Endothelial cell (in vitro differentiated cells): ENCODE measurements at regions not wholly inside any gene's neighbourhood (a gene's known extent, or its start where the extent isn't known, plus 50 kb on each side); places are given as distances from the start of the nearest gene placed in this dataset.
"Not testable (repeated sequence)": the region's sequence is repeated elsewhere in the genome, so short reads cannot be mapped to it uniquely, and the experiment has no call there.

Experiments
- DNase-seq: peaks from one replicate; pipeline ENCODE4 v3.0.0; 2021; ENCODE audit warnings: low spot score
- H3K27ac Mint-ChIP-seq: one replicate; pipeline ENCODE4 v1.8.0; 2021; ENCODE audit warnings: mixed read lengths, inconsistent platforms; ENCODE audit not compliant: unreplicated experiment
- H3K27me3 Mint-ChIP-seq: one replicate; pipeline ENCODE4 v1.8.0; 2021; ENCODE audit warnings: mild to moderate bottlenecking, moderate library complexity, mixed read lengths, inconsistent platforms; ENCODE audit not compliant: unreplicated experiment
- H3K36me3 Mint-ChIP-seq: one replicate; pipeline ENCODE4 v1.8.0; 2021; ENCODE audit warnings: mild to moderate bottlenecking, low read depth, mixed read lengths, inconsistent platforms; ENCODE audit not compliant: unreplicated experiment
- H3K4me1 Mint-ChIP-seq: one replicate; pipeline ENCODE4 v1.8.0; 2021; ENCODE audit warnings: mild to moderate bottlenecking, mixed read lengths, inconsistent platforms; ENCODE audit not compliant: unreplicated experiment
- H3K4me3 Mint-ChIP-seq: one replicate; pipeline ENCODE4 v1.8.0; 2021; ENCODE audit warnings: mild to moderate bottlenecking, mixed read lengths, inconsistent platforms; ENCODE audit not compliant: unreplicated experiment
- H3K9me3 Mint-ChIP-seq: one replicate; pipeline ENCODE4 v1.8.0; 2021; ENCODE audit warnings: mixed read lengths, inconsistent platforms; ENCODE audit not compliant: unreplicated experiment
- TF ChIP-seq, protein P1 (sequence below): fragments of 200-600 bp; sonication (generic); IDR thresholded peaks from one replicate; pipeline ENCODE4 v1.5.0; 2021; ENCODE audit warnings: antibody characterized with exemption; ENCODE audit not compliant: unreplicated experiment

DNA sequence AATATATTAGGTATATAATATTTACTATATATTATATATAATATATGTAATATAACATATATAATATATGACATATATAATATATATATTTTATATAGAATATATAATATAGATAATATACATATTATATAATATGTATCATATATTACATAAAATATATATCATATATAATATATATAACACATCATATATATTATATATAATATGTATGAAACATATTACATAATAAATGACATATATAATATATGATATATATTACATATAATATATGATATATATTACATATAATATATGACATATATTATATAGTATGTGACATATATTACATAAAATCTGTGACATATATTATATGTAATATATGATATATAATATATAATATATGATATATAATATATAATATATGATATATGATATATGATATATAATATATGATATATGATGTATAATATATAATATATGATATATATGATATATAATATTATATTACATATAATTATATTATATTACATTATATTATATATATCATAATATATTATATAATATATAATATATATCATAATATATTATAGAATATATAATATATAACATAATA lies 119.5 kb upstream of the RIMBP3 start:
- TF ChIP-seq, protein P1, sequence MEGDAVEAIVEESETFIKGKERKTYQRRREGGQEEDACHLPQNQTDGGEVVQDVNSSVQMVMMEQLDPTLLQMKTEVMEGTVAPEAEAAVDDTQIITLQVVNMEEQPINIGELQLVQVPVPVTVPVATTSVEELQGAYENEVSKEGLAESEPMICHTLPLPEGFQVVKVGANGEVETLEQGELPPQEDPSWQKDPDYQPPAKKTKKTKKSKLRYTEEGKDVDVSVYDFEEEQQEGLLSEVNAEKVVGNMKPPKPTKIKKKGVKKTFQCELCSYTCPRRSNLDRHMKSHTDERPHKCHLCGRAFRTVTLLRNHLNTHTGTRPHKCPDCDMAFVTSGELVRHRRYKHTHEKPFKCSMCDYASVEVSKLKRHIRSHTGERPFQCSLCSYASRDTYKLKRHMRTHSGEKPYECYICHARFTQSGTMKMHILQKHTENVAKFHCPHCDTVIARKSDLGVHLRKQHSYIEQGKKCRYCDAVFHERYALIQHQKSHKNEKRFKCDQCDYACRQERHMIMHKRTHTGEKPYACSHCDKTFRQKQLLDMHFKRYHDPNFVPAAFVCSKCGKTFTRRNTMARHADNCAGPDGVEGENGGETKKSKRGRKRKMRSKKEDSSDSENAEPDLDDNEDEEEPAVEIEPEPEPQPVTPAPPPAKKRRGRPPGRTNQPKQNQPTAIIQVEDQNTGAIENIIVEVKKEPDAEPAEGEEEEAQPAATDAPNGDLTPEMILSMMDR: no peak

DNA sequence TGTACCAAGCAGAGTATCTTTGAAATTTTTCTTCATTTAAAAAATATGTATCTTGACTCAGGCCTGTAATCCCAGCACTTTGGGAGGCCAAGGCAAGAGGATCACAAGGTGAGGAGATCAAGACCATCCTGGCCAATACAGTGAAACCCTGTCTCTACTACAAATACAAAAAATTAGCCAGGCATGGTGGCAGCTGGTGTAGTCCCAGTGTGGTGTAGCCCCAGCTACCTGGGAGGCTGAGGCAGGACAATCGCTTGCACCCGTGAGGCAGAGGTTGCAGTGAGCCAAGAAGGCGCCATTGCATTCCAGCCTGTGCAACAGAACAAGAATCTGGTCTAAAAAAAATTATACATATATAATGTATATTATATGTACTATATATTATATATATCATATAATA lies 118.7 kb upstream of the RIMBP3 start:
- H3K36me3 Mint-ChIP-seq, H3K4me1 Mint-ChIP-seq, H3K27me3 Mint-ChIP-seq, H3K4me3 Mint-ChIP-seq, H3K9me3 Mint-ChIP-seq: not testable (repeated sequence)
- DNase-seq: peak; percentile 72
- H3K27ac Mint-ChIP-seq: peak overlapping the region; percentile 8

More for the DNA sequence above, 119.5 kb upstream of the RIMBP3 start:
- no peak for DNase-seq
- peaks cover 4% of the 10 kb centered on the region for H3K9me3 Mint-ChIP-seq
- no peak overlapping the region for H3K27ac Mint-ChIP-seq
- peaks cover 2% of the 10 kb centered on the region for H3K27me3 Mint-ChIP-seq
- H3K36me3 Mint-ChIP-seq: peaks cover 3% of the 10 kb centered on the region
- no peaks in the 10 kb centered on the region for H3K4me1 Mint-ChIP-seq
- H3K4me3 Mint-ChIP-seq: no peak overlapping the region
